ENCODE measurements at regions not wholly inside any gene's neighbourhood (a gene's known extent, or its start where the extent isn't known, plus 50 kb on each side); places are given as distances from the start of the nearest gene placed in this dataset.

DNA sequence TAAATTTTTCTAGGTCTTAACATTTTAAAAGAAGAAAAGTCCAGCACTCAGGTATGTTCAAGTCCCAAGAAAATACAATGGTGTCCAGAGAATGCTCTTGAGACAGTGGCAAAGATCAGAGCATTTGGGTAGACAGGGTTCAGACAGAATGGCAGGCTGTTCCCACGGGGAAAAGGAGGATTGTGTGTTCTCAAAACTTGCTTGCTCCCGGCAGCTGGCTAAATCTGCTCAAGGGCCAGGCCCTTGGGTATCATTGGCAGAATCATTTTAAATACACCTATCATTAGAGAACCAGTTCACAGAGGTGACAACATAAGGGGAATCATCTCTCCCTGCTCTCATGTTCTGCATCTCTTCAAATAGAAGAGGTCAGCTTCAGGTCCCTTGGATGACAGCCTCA, 456.3 kb downstream of the DTHD1 start:
- DNase-seq = no peak

DNA sequence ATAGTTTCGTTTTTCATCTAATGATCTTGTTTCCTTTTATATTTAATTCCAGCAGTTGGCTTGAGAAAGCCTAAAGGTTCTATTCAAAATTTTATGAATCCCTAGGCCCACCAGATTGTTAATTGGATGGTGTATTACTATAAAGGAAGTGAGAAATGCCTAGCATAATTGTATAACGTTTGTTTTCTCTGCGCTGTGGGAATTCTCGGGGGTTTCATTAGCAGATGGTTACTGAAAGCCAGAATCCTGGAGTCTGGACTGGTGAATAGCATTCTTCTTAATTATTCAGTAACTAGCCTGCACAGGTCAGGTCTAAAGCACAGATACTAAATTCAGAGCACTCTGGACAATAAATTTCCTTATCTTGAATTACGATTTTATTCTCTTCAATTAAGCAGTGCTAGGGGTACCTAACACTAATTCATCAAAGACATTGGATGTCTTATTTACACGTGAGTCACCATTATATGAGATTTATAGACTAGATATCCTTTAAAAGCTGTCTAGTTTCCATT, 459.4 kb downstream of the DTHD1 start:
- no peak for DNase-seq

DNA sequence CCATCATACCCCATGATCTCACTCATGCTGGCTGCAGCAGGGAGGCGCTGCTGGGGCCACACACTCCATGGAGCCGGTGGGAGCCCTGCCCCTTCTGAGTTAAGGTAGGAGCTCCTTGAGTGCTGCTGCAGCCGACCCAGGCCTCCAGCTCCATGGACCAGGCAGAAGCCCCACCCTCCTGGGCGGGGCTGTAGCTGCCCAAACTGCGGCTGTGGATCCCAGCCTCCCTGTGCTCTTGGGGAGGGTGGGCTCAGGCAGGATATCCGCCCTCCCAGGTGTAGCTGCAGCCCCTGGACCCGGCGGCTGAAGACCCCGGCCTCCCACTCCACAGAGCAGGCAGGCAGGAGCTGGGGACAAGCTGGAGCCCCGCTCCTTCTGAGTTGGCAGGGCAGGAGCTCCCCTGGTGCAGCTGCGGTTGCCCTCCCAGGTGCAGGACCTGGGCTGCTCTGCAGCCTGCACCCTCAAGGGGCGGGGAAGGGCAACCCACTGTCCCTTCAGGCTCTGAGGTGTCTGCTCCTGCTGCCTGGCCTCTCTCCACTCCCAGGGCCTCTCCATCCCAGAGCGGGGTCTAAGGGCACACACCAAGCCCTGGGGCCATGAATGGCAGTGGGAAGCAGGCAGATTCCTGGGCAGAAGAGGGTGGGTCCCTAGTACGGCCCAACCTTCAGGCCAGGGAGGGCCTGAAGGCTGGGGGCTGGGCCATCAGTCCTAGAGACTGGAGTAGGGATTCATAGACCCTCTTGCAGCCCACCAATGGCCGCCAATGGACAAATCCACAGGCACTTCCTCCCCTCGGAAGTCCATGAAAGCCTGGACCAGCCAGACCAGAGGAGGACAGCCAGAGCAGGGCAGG, 466.1 kb downstream of the DTHD1 start:
- no peak for DNase-seq

DNA sequence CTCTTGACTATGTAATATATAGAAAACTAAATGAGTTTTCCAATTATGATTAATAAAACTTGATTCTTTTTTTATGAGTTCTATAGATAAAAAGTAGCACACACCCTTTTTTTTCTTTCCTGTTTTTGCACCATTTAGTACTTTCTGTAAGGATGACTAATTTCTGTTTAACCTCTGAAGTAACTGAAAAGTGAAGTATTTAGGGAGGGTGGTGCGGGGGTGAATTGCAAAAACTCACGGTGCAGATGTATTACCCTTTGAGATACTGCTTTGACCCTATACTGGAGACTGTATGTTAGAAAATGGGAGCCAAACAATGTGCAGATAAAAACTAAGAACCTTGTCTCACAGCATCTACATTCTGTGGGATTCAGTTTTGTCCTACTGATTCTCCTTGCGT, 471.6 kb downstream of the DTHD1 start:
- DNase-seq = no peak

DNA sequence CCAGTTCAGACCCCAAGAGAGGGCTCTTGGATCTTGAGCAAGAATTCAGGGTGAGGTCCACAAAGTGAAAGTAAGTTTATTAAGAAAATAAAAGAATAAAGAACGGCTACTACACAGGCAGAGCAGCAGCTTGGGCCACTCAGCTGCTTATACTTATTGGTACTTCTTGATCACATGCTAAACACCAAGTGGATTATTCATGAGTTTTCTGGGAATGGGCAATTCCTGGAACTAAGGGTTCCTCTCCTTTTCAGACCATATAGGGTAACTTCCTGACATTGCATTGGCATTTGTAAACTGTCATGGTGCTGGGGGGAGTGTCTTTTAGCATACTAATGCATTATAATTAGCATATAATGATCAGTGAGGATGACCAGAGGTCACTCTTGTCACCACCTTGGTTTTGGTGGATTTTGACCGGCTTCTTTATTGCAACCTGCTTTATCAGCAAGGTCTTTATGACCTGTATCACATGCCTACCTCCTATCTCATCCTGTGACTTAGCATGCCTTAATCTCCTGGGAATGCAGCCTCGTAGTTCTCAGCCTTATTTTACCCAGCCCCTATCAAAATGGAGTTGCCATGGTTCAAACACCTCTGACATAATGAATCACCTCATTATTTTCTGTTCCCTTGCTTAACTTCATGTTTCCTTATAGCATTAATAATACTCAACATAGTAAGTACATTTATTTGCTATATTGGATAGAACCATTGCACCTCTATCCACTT, 476.3 kb downstream of the DTHD1 start:
- no peak for DNase-seq

DNA sequence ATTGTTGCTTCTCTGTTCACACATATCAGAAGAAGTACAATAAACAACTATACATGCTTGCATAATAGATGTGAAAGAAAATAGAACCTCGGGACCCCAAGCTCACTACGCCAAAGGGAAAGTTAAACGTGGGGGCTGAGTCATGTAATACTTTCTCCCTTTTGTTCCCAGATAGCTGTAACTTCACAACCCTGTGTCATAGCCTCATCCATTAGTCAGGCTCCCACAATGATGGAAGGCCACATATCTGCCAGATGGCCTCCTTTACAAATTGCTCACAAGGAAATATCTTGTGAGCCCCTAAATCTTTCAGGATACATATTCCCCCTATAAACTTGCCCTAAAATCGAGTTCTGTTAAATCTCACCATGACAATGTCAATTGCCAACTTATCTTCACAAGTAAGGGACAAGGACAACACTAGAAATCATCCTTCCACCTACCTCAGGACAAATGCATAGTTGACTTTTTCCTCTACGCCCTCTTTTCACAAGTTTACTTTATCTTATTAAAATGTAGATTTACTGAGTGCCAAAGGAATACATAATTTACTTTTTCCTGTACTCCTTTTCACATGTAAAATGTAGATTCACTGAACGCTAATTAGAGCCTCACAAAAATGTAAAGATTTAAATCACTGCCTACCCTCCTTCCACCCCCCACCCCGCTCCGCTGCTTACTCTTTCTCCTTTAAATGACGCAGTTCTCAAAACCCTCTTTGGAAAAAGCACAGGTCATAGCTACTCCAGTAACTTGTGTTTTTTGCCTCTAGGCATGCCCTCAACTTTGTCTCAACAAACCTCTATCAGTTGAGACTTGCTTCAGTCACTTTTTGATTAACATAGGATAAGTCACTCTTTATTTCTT, 477.1 kb downstream of the DTHD1 start:
- no peak for DNase-seq

DNA sequence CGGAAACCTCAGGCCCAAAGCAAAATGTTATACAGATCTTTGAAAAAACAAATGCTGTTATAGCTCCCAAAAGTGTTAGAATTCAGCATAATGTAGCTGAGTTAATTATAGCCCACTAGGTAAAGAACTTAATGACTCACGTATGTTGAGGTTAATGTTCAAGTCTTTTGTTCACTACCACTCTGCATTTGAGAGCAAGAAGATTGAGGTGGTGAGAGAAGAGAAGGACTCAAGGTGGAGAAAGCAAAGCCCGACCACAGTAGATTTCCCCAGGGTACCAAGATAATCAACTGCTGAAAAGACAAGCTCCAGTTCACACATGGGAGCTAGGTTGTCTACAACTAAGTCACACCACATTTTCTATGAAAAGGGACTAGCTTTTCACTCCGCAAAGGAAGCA, 480.2 kb downstream of the DTHD1 start:
- no peak for DNase-seq

DNA sequence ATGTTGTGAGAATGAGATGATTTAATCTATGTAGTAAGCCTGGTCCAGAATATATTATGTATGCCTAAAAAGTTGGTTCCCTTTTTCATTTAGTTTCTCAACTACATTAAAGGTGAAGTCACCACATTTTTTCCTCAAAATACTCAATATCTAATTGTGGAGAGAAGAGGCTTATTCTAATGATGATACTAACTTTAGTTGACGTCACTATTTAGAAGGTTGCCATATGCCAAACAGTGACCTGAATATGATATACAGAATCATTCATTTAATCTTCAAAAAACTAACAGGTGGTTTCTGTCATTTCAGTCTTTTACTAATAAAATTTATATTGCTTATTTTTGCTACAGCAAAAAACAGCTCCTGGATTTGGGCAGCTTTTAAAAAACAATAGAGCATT, 480.7 kb upstream of the NWD2 start:
- no peak for DNase-seq

DNA sequence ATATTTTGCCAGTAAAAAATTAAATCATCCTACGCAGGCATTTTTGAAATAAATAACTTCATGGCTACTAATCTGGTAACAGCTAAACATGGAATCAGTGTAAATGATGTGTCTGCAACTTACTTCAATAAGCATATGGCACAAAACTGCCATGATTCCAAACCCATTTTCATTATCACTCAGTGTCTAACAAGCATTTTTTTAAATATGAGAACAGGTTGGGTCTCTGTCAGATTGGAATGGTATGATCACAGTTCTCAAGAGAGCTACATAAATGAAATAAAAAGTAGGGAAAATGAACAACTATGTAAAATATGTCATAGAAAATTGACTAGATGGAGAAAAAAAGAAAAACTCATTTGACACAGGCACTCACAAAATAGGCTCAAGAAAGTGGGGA, 476.9 kb upstream of the NWD2 start:
- no peak for DNase-seq

DNA sequence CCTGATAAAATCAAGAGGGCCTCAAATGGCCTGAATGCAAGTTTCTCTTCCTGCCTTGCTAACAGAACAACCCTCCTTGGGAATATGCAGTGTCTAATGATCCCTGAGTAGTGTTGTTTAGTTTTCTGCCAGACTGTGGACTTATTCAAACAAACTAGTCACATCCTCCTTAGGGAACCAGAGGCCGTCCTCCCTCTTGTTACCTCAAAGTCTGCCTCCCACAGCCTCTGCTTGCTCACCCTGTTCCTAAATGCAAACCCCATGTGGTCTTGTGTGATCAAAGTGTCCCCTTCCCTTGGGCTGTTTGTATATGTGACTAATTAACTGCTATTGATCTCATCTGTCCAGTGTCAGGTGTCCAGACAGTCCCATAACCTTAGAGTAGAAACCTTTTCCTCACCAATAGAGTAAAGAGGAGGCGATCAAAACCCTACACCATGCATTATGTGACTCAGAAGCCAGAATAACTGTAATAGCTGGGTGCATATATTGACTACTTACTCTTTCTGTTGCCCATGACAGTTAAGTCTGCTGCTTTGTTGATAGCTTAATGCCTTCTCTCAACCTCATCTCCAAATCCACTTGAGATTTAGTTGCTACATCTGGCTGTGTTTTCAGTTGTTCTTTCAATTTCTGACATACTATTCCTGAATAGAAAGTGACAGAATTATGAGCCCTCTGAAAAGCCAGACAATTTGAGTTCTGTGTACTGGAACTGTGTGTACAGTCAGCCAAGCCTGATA, 473.0 kb upstream of the NWD2 start:
- no peak for DNase-seq

DNA sequence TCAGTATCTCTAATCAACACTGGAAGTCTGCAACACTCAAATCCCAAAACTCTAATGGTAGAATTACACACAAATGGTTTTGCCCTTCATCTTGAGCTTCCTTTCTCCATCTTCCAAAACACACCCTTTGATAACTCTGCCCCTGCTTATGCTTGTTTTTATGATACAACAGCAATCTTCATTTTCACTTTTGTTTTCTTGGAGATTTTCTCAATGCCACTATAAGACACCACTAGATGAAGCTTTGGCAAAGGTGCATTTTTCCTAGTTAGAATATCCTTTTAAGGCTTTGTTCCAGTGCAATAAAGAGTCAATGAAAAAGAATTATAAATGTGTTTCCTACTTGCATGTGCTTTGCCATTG, 472.4 kb upstream of the NWD2 start:
- no peak for DNase-seq

DNA sequence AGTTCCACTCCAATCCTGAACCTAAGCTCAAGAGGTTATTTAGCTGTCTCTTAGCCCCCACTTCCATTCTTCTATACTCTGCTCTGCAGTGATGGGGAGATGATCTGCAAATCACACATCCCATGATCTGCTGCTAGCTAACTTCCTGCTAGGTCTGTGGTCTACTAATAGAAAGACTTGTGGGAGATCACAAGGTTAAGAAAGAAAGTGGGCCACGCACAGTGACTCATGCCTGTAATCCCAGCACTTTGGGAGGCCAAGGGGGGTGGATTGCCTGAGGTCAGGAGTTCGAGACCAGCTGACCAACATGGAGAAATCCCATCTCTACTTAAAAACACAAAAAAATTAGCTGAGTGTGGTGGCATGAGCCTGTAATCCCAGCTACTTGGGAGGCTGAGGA, 471.1 kb upstream of the NWD2 start:
- DNase-seq = no peak

DNA sequence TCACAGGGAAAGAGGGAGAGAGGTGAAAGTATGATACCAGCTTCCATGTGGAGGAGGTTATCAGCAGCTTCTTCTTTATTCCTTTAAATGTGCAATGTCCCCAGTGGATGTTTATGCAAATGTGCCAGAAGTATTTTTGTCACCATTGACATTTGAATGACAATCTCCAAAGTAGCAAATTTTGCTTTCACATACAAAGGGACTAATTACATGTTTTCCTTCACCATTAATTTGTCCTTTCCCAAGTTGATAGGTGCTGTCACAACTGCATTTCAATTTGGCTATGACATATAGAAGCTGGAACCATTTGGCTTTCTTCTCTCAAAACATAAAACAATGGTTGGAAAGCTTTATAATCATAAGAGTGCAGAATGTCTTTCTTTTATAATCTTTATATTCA, 469.0 kb upstream of the NWD2 start:
- DNase-seq = no peak

DNA sequence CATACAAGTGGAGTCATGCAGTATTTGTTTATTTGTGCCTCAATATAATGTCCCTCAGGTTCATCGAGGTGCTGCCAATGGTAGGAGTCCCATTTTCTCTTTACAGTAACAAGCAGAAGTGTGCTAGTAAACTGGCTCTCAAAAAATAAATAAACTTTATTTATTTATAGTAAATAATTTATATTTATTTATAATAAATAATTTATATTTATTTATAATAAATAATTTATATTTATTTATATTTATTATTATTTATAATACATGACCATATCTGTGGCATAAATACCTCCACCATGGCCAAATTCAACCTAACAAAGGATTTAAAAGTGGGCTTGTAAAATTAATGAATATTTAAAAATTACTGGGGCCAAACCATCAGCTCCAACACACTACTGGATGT, 464.9 kb upstream of the NWD2 start:
- no peak for DNase-seq

DNA sequence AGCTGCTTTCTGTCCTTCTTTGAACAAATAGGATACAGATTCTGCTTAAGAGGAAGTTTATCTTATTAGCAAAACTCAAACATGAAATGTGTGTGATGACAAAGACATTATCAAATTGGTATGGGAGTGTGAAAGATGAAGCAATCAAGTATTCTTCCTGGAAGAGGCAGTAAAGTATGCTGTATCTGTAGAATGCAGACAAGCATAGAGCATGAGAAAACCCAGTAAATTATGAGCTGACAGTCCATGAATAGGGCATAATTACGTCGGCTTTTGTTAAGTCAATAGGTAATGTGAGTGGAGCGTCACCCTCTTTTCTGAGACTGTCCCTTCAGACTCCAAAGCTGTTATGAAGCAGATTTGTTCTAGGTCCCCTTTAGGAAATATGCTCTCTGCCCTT, 458.6 kb upstream of the NWD2 start:
- DNase-seq = no peak

DNA sequence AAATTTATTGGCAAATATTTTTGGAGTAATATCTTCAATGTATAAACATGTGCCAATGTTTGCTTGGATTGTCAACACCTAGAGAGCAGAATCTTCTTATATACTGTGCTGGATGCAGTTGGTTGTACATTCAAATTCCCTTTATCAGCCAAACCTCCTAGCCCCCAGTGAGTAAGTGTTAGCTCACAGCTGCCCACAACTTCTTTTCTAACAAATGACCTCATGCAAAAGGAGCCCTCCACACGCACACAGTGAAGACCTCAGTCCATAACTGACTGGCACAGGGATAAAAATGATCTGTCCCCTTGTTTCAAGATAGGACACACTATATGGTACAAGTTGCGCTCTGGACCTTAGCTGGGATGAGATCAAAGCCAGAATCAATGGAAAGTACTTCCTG, 458.0 kb upstream of the NWD2 start:
- DNase-seq = no peak

DNA sequence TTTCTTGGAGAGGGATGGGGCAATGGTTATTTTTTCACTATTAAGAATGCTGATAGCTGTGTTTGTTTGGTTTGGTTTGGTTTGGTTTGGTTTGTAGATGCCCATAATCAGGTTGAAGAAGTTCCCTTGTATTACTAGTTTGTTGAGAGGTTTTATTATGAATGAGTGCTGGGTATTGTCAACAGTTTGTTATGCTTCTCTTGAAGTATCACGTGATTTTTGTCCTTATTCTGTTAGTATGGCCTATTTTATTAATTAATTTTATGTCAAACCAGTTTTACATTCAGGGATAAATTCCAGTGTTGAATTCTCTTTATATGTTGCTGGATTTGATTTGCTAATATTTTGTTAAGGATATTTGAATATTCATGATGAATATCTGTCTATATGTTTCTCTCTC, 449.8 kb upstream of the NWD2 start:
- no peak for DNase-seq

DNA sequence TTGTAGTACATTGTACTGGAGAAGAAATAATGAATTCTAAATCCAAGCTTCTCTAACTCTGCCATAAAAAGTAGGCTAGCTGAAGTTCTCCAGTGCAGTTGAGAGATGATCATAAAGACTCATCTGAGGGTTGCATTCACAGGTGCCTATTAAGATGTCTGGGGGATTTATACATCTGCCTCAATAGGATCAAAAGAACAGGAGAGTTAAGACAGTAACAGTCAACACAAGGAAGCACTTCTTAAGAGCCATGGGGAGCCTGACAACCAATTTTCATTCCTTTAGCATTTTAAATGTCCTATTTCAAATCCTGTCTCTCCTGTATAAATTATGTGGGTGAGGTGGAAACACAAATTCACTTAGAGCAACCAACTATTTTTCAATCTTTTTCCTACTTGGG, 432.4 kb upstream of the NWD2 start:
- no peak for DNase-seq

DNA sequence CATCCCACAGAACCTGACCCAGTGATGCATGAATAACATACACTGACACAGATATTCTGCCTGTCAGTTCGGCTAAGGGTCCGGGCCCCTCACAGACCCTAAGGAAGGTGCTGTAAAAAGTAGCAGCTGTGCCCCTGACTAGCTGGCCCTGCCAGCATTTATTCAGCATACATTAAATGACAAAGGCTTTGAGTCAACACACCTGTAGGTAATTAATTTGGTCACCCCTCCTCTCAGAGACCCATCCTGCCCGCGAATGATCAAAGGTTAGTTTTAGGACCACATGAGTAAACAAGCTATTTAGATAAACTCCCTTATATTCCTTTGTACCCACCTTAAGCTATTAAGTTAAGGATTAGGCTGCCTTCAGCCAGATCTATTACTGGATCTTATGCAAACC, 429.0 kb upstream of the NWD2 start:
- DNase-seq = no peak

DNA sequence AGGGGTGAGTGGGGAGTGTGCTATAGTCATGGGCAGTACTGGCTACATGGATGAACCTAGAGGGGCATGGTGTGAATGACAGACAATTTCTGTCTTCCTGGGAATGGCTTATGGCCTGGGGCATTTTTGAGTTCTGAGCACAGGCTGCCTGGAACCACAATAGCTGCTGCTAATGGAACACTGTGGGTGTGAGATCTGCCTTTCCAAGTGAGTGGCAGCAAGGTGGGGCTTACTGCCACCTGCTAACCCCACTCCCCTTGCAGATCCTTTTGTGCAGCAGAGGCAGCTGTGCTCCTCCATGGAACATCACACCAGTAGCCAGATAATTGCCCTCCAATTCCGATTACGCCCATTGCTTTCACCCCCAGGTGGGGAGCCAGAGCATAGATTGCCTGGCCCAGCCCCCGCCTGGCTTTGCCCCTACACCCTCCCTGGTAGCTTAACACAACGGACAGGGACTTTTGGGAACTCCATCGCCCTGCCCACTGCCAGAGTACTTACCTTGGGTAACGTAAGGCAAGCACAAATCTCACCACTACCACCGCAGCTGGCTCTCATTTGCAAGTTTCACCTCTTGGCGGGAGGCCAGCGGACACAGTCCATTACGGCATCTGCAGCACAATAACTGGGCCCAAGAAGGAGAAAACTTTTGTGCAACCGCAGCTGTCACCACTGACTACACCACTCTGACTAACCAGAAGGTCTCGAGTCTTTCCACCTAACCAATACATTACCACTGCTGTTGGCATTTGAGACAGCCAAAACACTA, 421.2 kb upstream of the NWD2 start:
- DNase-seq = no peak

DNA sequence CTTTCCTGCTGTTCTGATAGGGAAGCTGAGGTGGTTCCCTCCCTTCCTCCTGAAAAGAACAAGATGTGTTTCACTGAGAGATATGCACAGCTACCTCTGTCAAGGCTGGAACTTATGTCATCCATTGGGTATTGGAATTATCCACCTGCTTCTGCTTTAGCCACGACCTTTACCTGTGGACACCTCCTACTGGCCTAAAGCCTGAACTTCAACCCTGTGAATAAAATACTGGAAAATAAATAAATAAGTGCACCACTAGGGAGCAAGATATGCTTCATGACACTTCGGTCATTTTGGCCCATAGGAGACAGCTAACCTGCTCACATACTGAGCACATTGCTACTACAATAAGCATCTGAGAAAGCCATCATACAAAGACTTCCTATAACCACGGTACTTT, 419.9 kb upstream of the NWD2 start:
- DNase-seq = no peak

DNA sequence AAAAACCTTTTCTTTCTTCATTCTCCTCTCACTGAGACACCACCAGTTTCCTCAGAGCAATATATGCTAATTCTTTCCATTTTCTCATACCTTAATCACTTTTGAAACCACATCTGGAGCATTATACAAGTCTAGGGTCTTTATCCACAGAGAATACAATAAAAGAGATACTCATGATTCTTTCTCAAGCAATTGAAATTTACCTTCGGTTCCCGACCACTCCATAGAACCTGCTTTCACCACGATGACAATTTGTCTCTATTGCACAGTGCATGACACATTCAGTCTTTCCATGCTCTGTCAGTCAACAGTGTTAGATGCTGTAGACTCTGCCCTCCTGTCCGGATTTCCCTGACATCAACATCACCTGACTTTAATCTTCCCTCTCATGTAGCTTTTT, 409.3 kb upstream of the NWD2 start:
- no peak for DNase-seq
